MCF 10A (cell line): ENCODE measurements at regions not wholly inside any gene's neighbourhood (a gene's known extent, or its start where the extent isn't known, plus 50 kb on each side); places are given as distances from the start of the nearest gene placed in this dataset.

ENCODE experiments used
- BruUV-seq: library from RNA; stranded (reverse); fragments of 400-500 nt; replicated peaks from 2 replicates; lab custom pipeline; 2021; lab: Mats Ljungman, UMichigan
- CTCF ChIA-PET: fragments of 300-600 bp; sonication (Branson Sonifier 250); formaldehyde crosslinking; extraction: SDS; loops from one replicate; lab custom pipeline; 2021; ENCODE audit warnings: antibody characterized with exemption, inconsistent platforms; lab: Yijun Ruan, JAX
- POLR2A ChIA-PET: fragments of 300-600, 350-650 bp; sonication (Branson Sonifier 250); formaldehyde crosslinking; extraction: SDS; loops from one replicate; lab custom pipeline; 2020; ENCODE audit warnings: antibody characterized with exemption, inconsistent platforms; lab: Yijun Ruan, JAX
- DNase-seq: peaks from one replicate; pipeline ENCODE4 v3.0.0-alpha.2; 2018; ENCODE audit not compliant: unreplicated experiment
- H3K27ac Mint-ChIP-seq: one replicate; pipeline ENCODE4 v1.8.0; 2022; ENCODE audit warnings: mild to moderate bottlenecking, low read depth, mixed read lengths; ENCODE audit not compliant: unreplicated experiment
- H3K27me3 Mint-ChIP-seq: one replicate; pipeline ENCODE4 v1.8.0; 2022; ENCODE audit warnings: mixed read lengths; ENCODE audit not compliant: insufficient read depth, unreplicated experiment
- H3K36me3 Mint-ChIP-seq: one replicate; pipeline ENCODE4 v1.8.0; 2022; ENCODE audit warnings: mild to moderate bottlenecking, moderate library complexity, mixed read lengths; ENCODE audit not compliant: insufficient read depth, unreplicated experiment
- H3K4me1 Mint-ChIP-seq: one replicate; pipeline ENCODE4 v1.8.0; 2022; ENCODE audit warnings: mixed read lengths; ENCODE audit not compliant: insufficient read depth, unreplicated experiment
- H3K4me3 Mint-ChIP-seq: one replicate; pipeline ENCODE4 v1.8.0; 2022; ENCODE audit warnings: mild to moderate bottlenecking, moderate library complexity, mixed read lengths; ENCODE audit not compliant: unreplicated experiment
- H3K9me3 Mint-ChIP-seq: one replicate; pipeline ENCODE4 v1.8.0; 2022; ENCODE audit warnings: mixed read lengths; ENCODE audit not compliant: unreplicated experiment
- CTCF ChIP-seq: fragments of 200-600 bp; IDR thresholded peaks from one replicate; pipeline ENCODE4 v1.8.0; 2022; ENCODE audit warnings: antibody characterized with exemption, mild to moderate bottlenecking; ENCODE audit not compliant: unreplicated experiment
- intact Hi-C: fragments of 100-400 bp; cut with micrococcal nuclease; formaldehyde crosslinking; loops from 2 replicates; pipeline ENCODE4 v1.14.1; 2022

GRCh38 chr11:23423656-23424055, 563.4 kb upstream of the CCDC179 start:
- H3K27ac Mint-ChIP-seq, result no peak overlapping the region
- no peak overlapping the region for H3K4me3 Mint-ChIP-seq
- intact Hi-C loops, result no loop called here
- peaks cover 5% of the 10 kb centered on the region for H3K9me3 Mint-ChIP-seq
- DNase-seq, result no peak
- no peaks in the 10 kb centered on the region for H3K4me1 Mint-ChIP-seq
- no peak for TF ChIP-seq CTCF
- no peaks in the 10 kb centered on the region for H3K27me3 Mint-ChIP-seq
- ChIA-PET POLR2A (no interaction called here), CTCF (no interaction called here)
- no TSS peak for BruUV-seq
- H3K36me3 Mint-ChIP-seq, result no peaks in the 10 kb centered on the region

GRCh38 chr11:23425381-23425780, 565.1 kb upstream of the CCDC179 start:
- TF ChIP-seq CTCF, result no peak
- Mint-ChIP-seq H3K4me1 (no peaks in the 10 kb centered on the region), H3K36me3 (no peaks in the 10 kb centered on the region), H3K27me3 (no peaks in the 10 kb centered on the region), H3K9me3 (no peaks in the 10 kb centered on the region), H3K4me3 (no peak overlapping the region), H3K27ac (no peak overlapping the region)
- CTCF ChIA-PET, result interaction anchor here (0.7 kb wide), 1 partner anchor 148 kb away, joined by 3 read pairs; no protein-coding TSS in a partner anchor
- intact Hi-C loops, result no loop called here
- no TSS peak for BruUV-seq
- no peak for DNase-seq
- POLR2A ChIA-PET, result no interaction called here

- H3K27ac Mint-ChIP-seq, result no peak overlapping the region
- no peaks in the 10 kb centered on the region for H3K27me3 Mint-ChIP-seq
- H3K9me3 Mint-ChIP-seq, result no peaks in the 10 kb centered on the region
- intact Hi-C loops, result no loop called here
- ChIA-PET POLR2A (no interaction called here), CTCF (no interaction called here)
- BruUV-seq, result no TSS peak
- no peak for TF ChIP-seq CTCF
- H3K4me3 Mint-ChIP-seq, result no peak overlapping the region
- no peaks in the 10 kb centered on the region for H3K36me3 Mint-ChIP-seq
- DNase-seq, result no peak
- H3K4me1 Mint-ChIP-seq, result no peaks in the 10 kb centered on the region
Measured at GRCh38 chr11:23429569-23429968, 569.3 kb upstream of the CCDC179 start.

GRCh38 chr11:23453522-23453921, 593.2 kb upstream of the CCDC179 start:
- POLR2A ChIA-PET, result no interaction called here
- no peaks in the 10 kb centered on the region for H3K27me3 Mint-ChIP-seq
- H3K9me3 Mint-ChIP-seq, result peaks cover 17% of the 10 kb centered on the region
- no peaks in the 10 kb centered on the region for H3K4me1 Mint-ChIP-seq
- no peak for DNase-seq
- no peak for TF ChIP-seq CTCF
- H3K27ac Mint-ChIP-seq, result no peak overlapping the region
- no peak overlapping the region for H3K4me3 Mint-ChIP-seq
- no TSS peak for BruUV-seq
- intact Hi-C loops, result no loop called here
- CTCF ChIA-PET, result no interaction called here
- no peaks in the 10 kb centered on the region for H3K36me3 Mint-ChIP-seq
